ENCODE measurements at regions not wholly inside any gene's neighbourhood (a gene's known extent, or its start where the extent isn't known, plus 50 kb on each side); places are given as distances from the start of the nearest gene placed in this dataset.

GRCh38 chr6:144641286-144641685 is 356.2 kb downstream of the UTRN start:
- no peaks in the 10 kb centered on the region for H4K20me1 ChIP-seq (ENCODE audit: control insufficient read depth, insufficient read depth, low read depth, low read length)
- H3K27me3 ChIP-seq (ENCODE audit: control insufficient read depth, low read length), result no peaks in the 10 kb centered on the region
- H3K9me2 ChIP-seq (replicated peaks; ENCODE audit: control insufficient read depth, low read length), result no peaks in the 10 kb centered on the region
- no peaks in the 10 kb centered on the region for H3K9me3 ChIP-seq (ENCODE audit: control insufficient read depth, insufficient read depth, low read length)
- no peaks in the 10 kb centered on the region for H3K36me3 ChIP-seq (ENCODE audit: control insufficient read depth, low read length)
- no peaks in the 10 kb centered on the region for H3K79me2 ChIP-seq (ENCODE audit: control insufficient read depth, low read length)
- no peak overlapping the region for H3K4me2 ChIP-seq (ENCODE audit: low read length)
- H3K4me3 ChIP-seq (ENCODE audit: low read length), result no peak overlapping the region
- no peaks in the 10 kb centered on the region for H3K4me1 ChIP-seq (ENCODE audit: control insufficient read depth, low read length)
- H3F3A ChIP-seq (ENCODE audit: control insufficient read depth, insufficient read depth), result no peaks in the 10 kb centered on the region
- H3K27ac ChIP-seq (ENCODE audit: low read depth, low read length), result no peak overlapping the region
- no peak for TF ChIP-seq EZH2phosphoT487 (IDR thresholded peaks at IDR 0.05; ENCODE audit: borderline replicate concordance, low read length)
- TF ChIP-seq, protein P1, sequence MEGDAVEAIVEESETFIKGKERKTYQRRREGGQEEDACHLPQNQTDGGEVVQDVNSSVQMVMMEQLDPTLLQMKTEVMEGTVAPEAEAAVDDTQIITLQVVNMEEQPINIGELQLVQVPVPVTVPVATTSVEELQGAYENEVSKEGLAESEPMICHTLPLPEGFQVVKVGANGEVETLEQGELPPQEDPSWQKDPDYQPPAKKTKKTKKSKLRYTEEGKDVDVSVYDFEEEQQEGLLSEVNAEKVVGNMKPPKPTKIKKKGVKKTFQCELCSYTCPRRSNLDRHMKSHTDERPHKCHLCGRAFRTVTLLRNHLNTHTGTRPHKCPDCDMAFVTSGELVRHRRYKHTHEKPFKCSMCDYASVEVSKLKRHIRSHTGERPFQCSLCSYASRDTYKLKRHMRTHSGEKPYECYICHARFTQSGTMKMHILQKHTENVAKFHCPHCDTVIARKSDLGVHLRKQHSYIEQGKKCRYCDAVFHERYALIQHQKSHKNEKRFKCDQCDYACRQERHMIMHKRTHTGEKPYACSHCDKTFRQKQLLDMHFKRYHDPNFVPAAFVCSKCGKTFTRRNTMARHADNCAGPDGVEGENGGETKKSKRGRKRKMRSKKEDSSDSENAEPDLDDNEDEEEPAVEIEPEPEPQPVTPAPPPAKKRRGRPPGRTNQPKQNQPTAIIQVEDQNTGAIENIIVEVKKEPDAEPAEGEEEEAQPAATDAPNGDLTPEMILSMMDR (IDR thresholded peaks at IDR 0.05; ENCODE audit: low read depth, low read length, poor library complexity, severe bottlenecking), result no peak

GRCh38 chr6:144644776-144645175 is 359.6 kb downstream of the UTRN start:
- TF ChIP-seq, protein P1 (IDR thresholded peaks at IDR 0.05; ENCODE audit: low read depth, low read length, poor library complexity, severe bottlenecking), result no peak
- no peak for TF ChIP-seq EZH2phosphoT487 (IDR thresholded peaks at IDR 0.05; ENCODE audit: borderline replicate concordance, low read length)
- no peaks in the 10 kb centered on the region for H3K27me3 ChIP-seq (ENCODE audit: control insufficient read depth, low read length)
- no peak overlapping the region for H3K27ac ChIP-seq (ENCODE audit: low read depth, low read length)
- H3K4me2 ChIP-seq (ENCODE audit: low read length), result no peak overlapping the region
- H4K20me1 ChIP-seq (ENCODE audit: control insufficient read depth, insufficient read depth, low read depth, low read length), result no peaks in the 10 kb centered on the region
- H3K4me1 ChIP-seq (ENCODE audit: control insufficient read depth, low read length), result no peaks in the 10 kb centered on the region
- no peaks in the 10 kb centered on the region for H3F3A ChIP-seq (ENCODE audit: control insufficient read depth, insufficient read depth)
- no peaks in the 10 kb centered on the region for H3K36me3 ChIP-seq (ENCODE audit: control insufficient read depth, low read length)
- H3K79me2 ChIP-seq (ENCODE audit: control insufficient read depth, low read length), result no peaks in the 10 kb centered on the region
- no peaks in the 10 kb centered on the region for H3K9me3 ChIP-seq (ENCODE audit: control insufficient read depth, insufficient read depth, low read length)
- no peaks in the 10 kb centered on the region for H3K9me2 ChIP-seq (replicated peaks; ENCODE audit: control insufficient read depth, low read length)
- no peak overlapping the region for H3K4me3 ChIP-seq (ENCODE audit: low read length)

DNA sequence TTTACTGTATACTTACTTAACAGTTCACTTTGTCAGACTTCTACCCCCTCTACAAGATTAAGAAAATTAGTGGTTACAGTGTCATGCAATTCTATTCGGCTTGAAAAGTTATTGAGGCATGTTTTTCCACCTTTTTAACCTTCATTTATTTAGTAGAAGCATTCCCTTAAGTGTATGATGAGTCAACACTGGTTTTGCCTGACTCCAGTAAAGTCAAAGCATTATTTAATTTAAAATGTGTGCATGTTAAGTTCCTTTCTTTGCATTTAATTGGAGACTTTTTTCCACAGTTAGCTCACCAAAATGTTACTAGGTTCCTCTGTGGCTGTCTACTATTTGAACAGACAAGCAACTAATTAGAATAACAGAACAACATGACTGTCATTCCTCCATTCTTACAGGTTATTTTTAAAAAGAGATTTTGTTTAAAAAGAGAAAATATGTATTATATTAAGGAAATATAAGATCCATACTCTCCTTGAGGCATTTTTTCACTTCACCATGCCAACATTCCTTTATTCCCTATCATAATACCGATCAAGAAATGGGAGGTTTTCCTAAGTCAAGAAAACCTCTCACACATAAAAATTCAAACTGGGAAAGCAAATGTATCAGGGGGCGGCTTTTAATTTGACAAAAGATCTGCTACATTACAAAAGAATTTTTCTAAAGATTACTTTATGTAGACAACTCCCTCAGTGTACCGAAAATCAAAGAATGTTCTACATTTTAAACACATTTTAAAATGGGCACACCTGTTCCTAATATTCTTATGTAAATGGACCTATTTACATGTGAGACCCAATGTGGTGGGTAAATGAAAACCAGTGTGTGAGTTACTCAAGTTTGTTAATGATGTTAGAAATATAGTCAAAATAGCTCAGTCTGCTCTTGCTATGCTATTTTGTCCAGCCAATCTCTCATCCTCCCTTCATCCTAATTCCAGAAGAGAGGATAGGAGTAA is 361.2 kb downstream of the UTRN start:
- no peaks in the 10 kb centered on the region for H3K4me1 ChIP-seq (ENCODE audit: control insufficient read depth, low read length)
- H3F3A ChIP-seq (ENCODE audit: control insufficient read depth, insufficient read depth), result no peaks in the 10 kb centered on the region
- H3K9me2 ChIP-seq (replicated peaks; ENCODE audit: control insufficient read depth, low read length), result no peaks in the 10 kb centered on the region
- no peak for TF ChIP-seq EZH2phosphoT487 (IDR thresholded peaks at IDR 0.05; ENCODE audit: borderline replicate concordance, low read length)
- TF ChIP-seq, protein P1 (IDR thresholded peaks at IDR 0.05; ENCODE audit: low read depth, low read length, poor library complexity, severe bottlenecking), result no peak
- H3K27me3 ChIP-seq (ENCODE audit: control insufficient read depth, low read length), result no peaks in the 10 kb centered on the region
- no peaks in the 10 kb centered on the region for H3K79me2 ChIP-seq (ENCODE audit: control insufficient read depth, low read length)
- no peaks in the 10 kb centered on the region for H3K9me3 ChIP-seq (ENCODE audit: control insufficient read depth, insufficient read depth, low read length)
- no peak overlapping the region for H3K4me2 ChIP-seq (ENCODE audit: low read length)
- H3K27ac ChIP-seq (ENCODE audit: low read depth, low read length), result no peak overlapping the region
- H3K4me3 ChIP-seq (ENCODE audit: low read length), result no peak overlapping the region
- H4K20me1 ChIP-seq (ENCODE audit: control insufficient read depth, insufficient read depth, low read depth, low read length), result no peaks in the 10 kb centered on the region
- H3K36me3 ChIP-seq (ENCODE audit: control insufficient read depth, low read length), result no peaks in the 10 kb centered on the region
